H1 (cell line): ENCODE measurements at regions not wholly inside any gene's neighbourhood (a gene's known extent, or its start where the extent isn't known, plus 50 kb on each side); places are given as distances from the start of the nearest gene placed in this dataset.

ENCODE experiments used
- CTCF ChIA-PET: fragments of 300-600 bp; sonication (Branson Sonifier 250); formaldehyde crosslinking; loops from one replicate; lab custom pipeline; 2021; ENCODE audit not compliant: partially characterized antibody; lab: Charles Lee
- POLR2A ChIA-PET: fragments of 300-600 bp; sonication (Branson Sonifier 250); formaldehyde crosslinking; loops from one replicate; lab custom pipeline; 2021; ENCODE audit warnings: inconsistent platforms; ENCODE audit not compliant: partially characterized antibody; lab: Charles Lee
- DNase-seq, 2 experiments: peaks; one replicate each; pipeline versions ENCODE4 v3.0.0 to v3.0.0-alpha.2; 2010 to 2022; ENCODE audit warnings: low spot score in 2 of 2, low read depth in 1 of 2, mixed read lengths in 1 of 2
- FAIRE-seq: peaks from 2 replicates; lab custom pipeline; 2011; peaks lifted over from hg19 to GRCh38; lab: Jason Lieb, UNC
- H2AFZ ChIP-seq: 2 replicates; pipeline ENCODE4 v1.8.1; 2012; ENCODE audit warnings: low read length, inconsistent platforms
- H2AK5ac ChIP-seq: 2 replicates; pipeline ENCODE4 v1.6.1; 2013; ENCODE audit warnings: low read depth, low read length
- H2BK120ac ChIP-seq: replicated peaks from 2 replicates; pipeline ENCODE3; 2013; ENCODE audit warnings: low read depth, low read length, inconsistent platforms
- H2BK12ac ChIP-seq: 2 replicates; pipeline ENCODE4 v1.6.1; 2013; ENCODE audit warnings: low read depth, low read length
- H2BK15ac ChIP-seq: 2 replicates; pipeline ENCODE4 v1.6.1; 2013; ENCODE audit warnings: low read length
- H2BK20ac ChIP-seq: 2 replicates; pipeline ENCODE4 v1.6.1; 2013; ENCODE audit warnings: low read length
- H2BK5ac ChIP-seq: 2 replicates; pipeline ENCODE4 v1.6.1; 2013; ENCODE audit warnings: low read depth, low read length
- H3K14ac ChIP-seq: 2 replicates; pipeline ENCODE4 v1.6.1; 2013; ENCODE audit warnings: inconsistent platforms; ENCODE audit not compliant: insufficient read length
- H3K18ac ChIP-seq: 2 replicates; pipeline ENCODE4 v1.6.1; 2013; ENCODE audit warnings: low read length; ENCODE audit errors: extremely low read depth
- H3K23ac ChIP-seq: 2 replicates; pipeline ENCODE4 v1.6.1; 2013; ENCODE audit warnings: inconsistent platforms; ENCODE audit not compliant: insufficient read length
- H3K23me2 ChIP-seq: 2 replicates; pipeline ENCODE4 v1.6.1; 2013; ENCODE audit warnings: low read depth, low read length
- H3K27ac ChIP-seq: 2 replicates; pipeline ENCODE4 v1.6.1; 2011; ENCODE audit warnings: low read depth, low read length, inconsistent platforms
- H3K27me3 ChIP-seq, 4 experiments: replicated peaks in 1 of 4; 1 replicate in 1 of 4; 2 replicates in 3 of 4; pipeline versions ENCODE4 v1.6.1 to v1.8.1; 2011 to 2013; ENCODE audit warnings: low read length in 3 of 4, mild to moderate bottlenecking in 3 of 4, inconsistent platforms in 2 of 4, mixed read lengths in 2 of 4, moderate library complexity in 1 of 4; ENCODE audit not compliant: control insufficient read depth in 3 of 4, insufficient read depth in 3 of 4; ENCODE audit errors: extremely low read depth in 1 of 4
- H3K36me3 ChIP-seq, 4 experiments: 2 replicates each; pipeline versions ENCODE4 v1.6.1 to v1.8.1; 2011 to 2013; ENCODE audit warnings: mild to moderate bottlenecking in 4 of 4, low read length in 3 of 4, moderate library complexity in 2 of 4, control low read depth in 1 of 4, inconsistent platforms in 1 of 4; ENCODE audit not compliant: insufficient read depth in 4 of 4, control insufficient read depth in 2 of 4
- H3K4ac ChIP-seq: replicated peaks from 2 replicates; pipeline ENCODE3; 2013; ENCODE audit warnings: low read length, low read depth, mixed read lengths, inconsistent platforms; ENCODE audit not compliant: insufficient read length
- H3K4me1 ChIP-seq, 4 experiments: replicated peaks in 1 of 4; 1 replicate in 1 of 4; 2 replicates in 3 of 4; pipeline versions ENCODE4 v1.6.1 to v1.8.1; 2011 to 2013; ENCODE audit warnings: low read length in 3 of 4, inconsistent platforms in 2 of 4, mixed read lengths in 1 of 4; ENCODE audit not compliant: insufficient read depth in 4 of 4, control insufficient read depth in 3 of 4
- H3K4me2 ChIP-seq, 2 experiments: 2 replicates each; pipeline versions ENCODE4 v1.6.1 to v1.8.1; 2011 to 2013; ENCODE audit warnings: low read depth in 2 of 2, low read length in 2 of 2, control low read depth in 1 of 2, inconsistent platforms in 1 of 2, mild to moderate bottlenecking in 1 of 2; ENCODE audit not compliant: insufficient read depth in 1 of 2
- H3K4me3 ChIP-seq, 4 experiments: fragments of 200-600, 300-600 bp in 1 of 4; sonication (generic), shearing (Covaris generic), sonication (Bioruptor Twin) in 1 of 4; 2 replicates each; pipeline versions ENCODE4 v1.5.1 to v1.8.1; 2011 to 2016; ENCODE audit warnings: low read length in 4 of 4, low read depth in 3 of 4, control low read depth in 2 of 4, inconsistent platforms in 2 of 4, mild to moderate bottlenecking in 2 of 4, mixed read lengths in 1 of 4, moderate library complexity in 1 of 4; ENCODE audit not compliant: insufficient read depth in 2 of 4; ENCODE audit errors: extremely low read depth in 1 of 4
- H3K56ac ChIP-seq: replicated peaks from 2 replicates; pipeline ENCODE3; 2013; ENCODE audit warnings: low read depth, mild to moderate bottlenecking, mixed read lengths, low read length, inconsistent platforms; ENCODE audit not compliant: insufficient read length
- H3K79me1 ChIP-seq: 2 replicates; pipeline ENCODE4 v1.6.1; 2013; ENCODE audit warnings: low read depth, low read length, control low read depth
- H3K79me2 ChIP-seq, 2 experiments: 2 replicates each; pipeline versions ENCODE4 v1.6.1 to v1.8.1; 2012 to 2013; ENCODE audit warnings: low read length in 2 of 2, mild to moderate bottlenecking in 2 of 2, inconsistent platforms in 1 of 2; ENCODE audit not compliant: insufficient read depth in 2 of 2, control insufficient read depth in 1 of 2
- H3K9ac ChIP-seq, 4 experiments: replicated peaks in 1 of 4; 1 replicate in 1 of 4; 2 replicates in 3 of 4; pipeline versions ENCODE4 v1.6.1 to v1.8.1; 2011 to 2013; ENCODE audit warnings: low read depth in 3 of 4, low read length in 3 of 4, control low read depth in 2 of 4, mild to moderate bottlenecking in 2 of 4, moderate library complexity in 2 of 4, inconsistent platforms in 1 of 4; ENCODE audit errors: extremely low read depth in 1 of 4
- H3K9me3 ChIP-seq, 2 experiments: 2 replicates each; pipeline versions ENCODE4 v1.6.1 to v1.8.1; 2012 to 2013; ENCODE audit warnings: mild to moderate bottlenecking in 2 of 2, moderate library complexity in 2 of 2, control low read depth in 1 of 2, inconsistent platforms in 1 of 2, low read depth in 1 of 2, low read length in 1 of 2, mixed read lengths in 1 of 2; ENCODE audit not compliant: insufficient read depth in 2 of 2
- H4K20me1 ChIP-seq, 2 experiments: replicated peaks in 1 of 2; 2 replicates each; pipeline versions ENCODE3 to v1.8.1; 2011 to 2013; ENCODE audit warnings: inconsistent platforms in 2 of 2, low read length in 2 of 2, mild to moderate bottlenecking in 1 of 2; ENCODE audit not compliant: insufficient read depth in 2 of 2, control insufficient read depth in 1 of 2
- H4K5ac ChIP-seq: 2 replicates; pipeline ENCODE4 v1.6.1; 2013; ENCODE audit warnings: low read length, low read depth, mixed read lengths, inconsistent platforms; ENCODE audit not compliant: insufficient read length
- H4K8ac ChIP-seq: 2 replicates; pipeline ENCODE4 v1.8.0; 2013; ENCODE audit warnings: mild to moderate bottlenecking, moderate library complexity, low read length, inconsistent platforms; ENCODE audit not compliant: insufficient read depth; ENCODE audit errors: extremely low read depth
- H4K91ac ChIP-seq: replicated peaks from 2 replicates; pipeline ENCODE3; 2013; ENCODE audit warnings: low read length, mixed read lengths, inconsistent platforms; ENCODE audit not compliant: insufficient read length
- ASH2L ChIP-seq: fragments of 200-600, 300-600 bp; sonication (generic); IDR thresholded peaks from one replicate; pipeline ENCODE4 v1.7.1; 2017; ENCODE audit warnings: low read length
- CTCF ChIP-seq, 3 experiments: IDR thresholded peaks; 1 replicate in 2 of 3; 2 replicates in 1 of 3; pipeline versions ENCODE4 v1.5.1 to v1.6.1; 2011; ENCODE audit warnings: low read length in 3 of 3, mild to moderate bottlenecking in 3 of 3, inconsistent platforms in 2 of 3, low read depth in 1 of 3, moderate library complexity in 1 of 3; ENCODE audit not compliant: insufficient read depth in 1 of 3; ENCODE audit errors: control extremely low read depth in 1 of 3
- EGR1 ChIP-seq: IDR thresholded peaks from 2 replicates; pipeline ENCODE4 v1.6.1; 2011; ENCODE audit warnings: low read depth, low read length, borderline replicate concordance
- KDM1A ChIP-seq: fragments of 200-600, 300-600 bp; sonication (generic); IDR thresholded peaks from 2 replicates; pipeline ENCODE4 v1.7.1; 2016; ENCODE audit warnings: mild to moderate bottlenecking, low read length, borderline replicate concordance
- NANOG ChIP-seq: IDR thresholded peaks from 2 replicates; pipeline ENCODE4 v1.6.1; 2011; ENCODE audit warnings: low read length, low read depth, mild to moderate bottlenecking, inconsistent platforms; ENCODE audit not compliant: insufficient read depth, poor library complexity, severe bottlenecking
- PHF8 ChIP-seq: fragments of 200-600 bp; sonication (generic); conservative IDR thresholded peaks from 2 replicates; pipeline ENCODE4 v1.7.1; 2012; ENCODE audit warnings: low read depth, mild to moderate bottlenecking, inconsistent platforms, low read length, moderate library complexity
- RAD21 ChIP-seq, 2 experiments: IDR thresholded peaks in 1 of 2; conservative IDR thresholded peaks in 1 of 2; 2 replicates each; pipeline ENCODE4 v1.6.1; 2011; ENCODE audit warnings: low read depth in 2 of 2, low read length in 2 of 2, improper control_type of control experiment in 1 of 2, inconsistent platforms in 1 of 2, mild to moderate bottlenecking in 1 of 2, moderate library complexity in 1 of 2
- RBBP5 ChIP-seq: IDR thresholded peaks from 2 replicates; pipeline ENCODE4 v1.7.1; 2012; ENCODE audit warnings: low read depth, mild to moderate bottlenecking, inconsistent platforms, low read length, moderate library complexity, borderline replicate concordance
- RXRA ChIP-seq: IDR thresholded peaks from 2 replicates; pipeline ENCODE4 v1.6.1; 2011; ENCODE audit warnings: low read depth, mild to moderate bottlenecking, low read length, moderate library complexity; ENCODE audit not compliant: insufficient read depth
- SIRT6 ChIP-seq: IDR thresholded peaks from one replicate; pipeline ENCODE4 v1.7.1; 2012; ENCODE audit warnings: low read length, inconsistent platforms
- SUZ12 ChIP-seq: fragments of 200-600 bp; sonication (generic); IDR thresholded peaks from 2 replicates; pipeline ENCODE4 v1.6.1; 2012; ENCODE audit warnings: mild to moderate bottlenecking, inconsistent platforms, low read length, moderate library complexity, mixed read lengths
- ZNF274 ChIP-seq: IDR thresholded peaks from 2 replicates; pipeline ENCODE4 v1.7.0; 2012; ENCODE audit warnings: low read length, borderline replicate concordance; ENCODE audit errors: extremely low read depth
- WGBS, 2 experiments: shearing (Covaris generic) in 1 of 2; methylation state at CpG; one replicate each; pipeline versions ENCODE4 v1.1.6 to v1.1.7; 2013 to 2015; ENCODE audit warnings: low lambda C conversion rate in 2 of 2, mixed read lengths in 2 of 2, inconsistent platforms in 1 of 2, low coverage in 1 of 2, missing lambda C conversion rate in 1 of 2; ENCODE audit not compliant: insufficient replicate concordance in 2 of 2, insufficient coverage in 1 of 2, insufficient read length in 1 of 2; ENCODE audit errors: extremely low coverage in 1 of 2, missing lambda C conversion rate in 1 of 2; 5-methylcytosine and 5-hydroxymethylcytosine counted together

- DNase-seq = no peak
- Histone ChIP-seq H3K79me1 (no peaks in the 10 kb centered on the region), H2BK120ac (no peak overlapping the region), H2AFZ (no peak overlapping the region), H4K91ac (no peak overlapping the region), H3K23ac (no peak overlapping the region), H4K8ac (no peak overlapping the region), H3K23me2 (no peaks in the 10 kb centered on the region), H2BK15ac (no peak overlapping the region), H2BK5ac (no peak overlapping the region), H2BK12ac (no peak overlapping the region), H3K36me3 (no peaks in the 10 kb centered on the region), H3K27me3 (no peaks in the 10 kb centered on the region), H3K4ac (no peak overlapping the region), H3K9me3 (no peaks in the 10 kb centered on the region), H2BK20ac (no peak overlapping the region), H4K20me1 (no peaks in the 10 kb centered on the region), H3K18ac (no peak overlapping the region), H3K79me2 (no peaks in the 10 kb centered on the region), H3K4me3 (no peak overlapping the region), H4K5ac (no peak overlapping the region), H3K56ac (no peak overlapping the region), H3K27ac (no peak overlapping the region), H3K14ac (no peak overlapping the region), H2AK5ac (no peak overlapping the region), H3K9ac (no peak overlapping the region), H3K4me1 (no peaks in the 10 kb centered on the region), H3K4me2 (no peak overlapping the region)
- WGBS, 2 experiments = 94% methylated on average over 2 of the region's 2 CpGs; no CpG with 5 or more reads in 1 of the 2 experiments
- no peak for FAIRE-seq
- CTCF ChIA-PET = interaction anchor here (0.8 to 2.1 kb wide), 11 partner anchors 9 to 512 kb away, joined by 3 to 9 read pairs (median 3); no protein-coding TSS in a partner anchor
- POLR2A ChIA-PET = no interaction called here
- no peak for TF ChIP-seq SUZ12
- no peak for TF ChIP-seq ASH2L
- TF ChIP-seq EGR1 = no peak
- TF ChIP-seq NANOG = no peak
- TF ChIP-seq ZNF274 = no peak
- no peak for TF ChIP-seq KDM1A
- TF ChIP-seq RAD21 (IDR thresholded peaks at IDR 0.05 in 1 of 2, conservative IDR thresholded peaks at IDR 0.05 in 1 of 2; ENCODE audit: low read depth in 2 of 2, low read length in 2 of 2) = no peak
- no peak for TF ChIP-seq PHF8
- TF ChIP-seq SIRT6 = no peak
- no peak for TF ChIP-seq RXRA
- TF ChIP-seq RBBP5 = no peak
- no peak for TF ChIP-seq CTCF (IDR thresholded peaks at IDR 0.05; ENCODE audit: control extremely low read depth in 1 of 3, insufficient read depth in 1 of 3, low read depth in 1 of 3, low read length in 3 of 3)
These were observed 139.3 kb upstream of the FOXA2 start for GRCh38 chr20:22723659-22724058.
